Medulla oblongata (tissue), 1 donor: ENCODE measurements at regions not wholly inside any gene's neighbourhood (a gene's known extent, or its start where the extent isn't known, plus 50 kb on each side); places are given as distances from the start of the nearest gene placed in this dataset.

Experiments
- DNase-seq: peaks from one replicate; pipeline ENCODE4 v3.0.0-alpha.2; 2015; ENCODE audit errors: extremely low spot score

DNA sequence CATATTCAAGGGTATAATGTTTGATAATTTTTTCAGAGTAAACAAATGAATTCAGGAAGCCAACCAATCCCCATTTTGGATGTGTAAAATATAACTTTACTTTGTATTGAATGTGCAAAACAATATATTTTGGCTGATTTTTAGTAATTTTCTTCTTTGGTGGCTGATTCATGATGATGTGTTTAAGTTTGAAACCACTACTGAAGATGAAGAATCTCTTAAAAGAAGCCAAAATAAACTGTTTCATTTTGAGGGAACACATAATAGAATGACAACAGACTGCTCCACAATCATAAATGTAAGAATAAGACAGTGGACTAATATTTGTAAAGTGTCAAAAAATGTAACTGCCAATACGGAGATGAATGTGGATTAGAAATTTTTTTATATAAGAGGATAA, 52.5 kb upstream of the TRIM43 start:
- DNase-seq = no peak

DNA sequence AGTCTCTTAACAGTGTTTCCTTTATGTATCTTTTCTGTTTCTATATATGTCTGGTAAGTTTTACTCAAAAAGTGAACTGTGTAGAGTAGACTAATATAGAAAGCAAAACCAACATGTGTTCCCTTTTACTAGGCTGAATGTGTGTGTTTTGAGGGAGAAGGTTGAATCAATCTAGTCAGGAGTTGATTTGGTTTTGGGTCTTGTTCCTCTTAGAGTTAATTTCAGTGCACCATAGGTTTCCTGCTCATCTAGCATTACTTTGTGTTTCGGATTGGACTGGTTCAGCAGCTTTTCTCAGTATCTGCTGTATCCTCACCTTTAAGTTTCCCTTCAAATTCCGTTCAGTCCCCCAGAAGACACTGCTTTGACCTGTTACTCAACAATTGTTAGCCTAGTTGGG, 52.0 kb upstream of the TRIM43 start:
- peak; percentile 66 for DNase-seq
